ENCODE measurements at regions not wholly inside any gene's neighbourhood (a gene's known extent, or its start where the extent isn't known, plus 50 kb on each side); places are given as distances from the start of the nearest gene placed in this dataset.

GRCh38 chr1:47579809-47580208 lies 142.0 kb downstream of the FOXD2 start:
- Histone ChIP-seq H3K27me3 (ENCODE audit: control insufficient read depth, insufficient read depth, low read length) (peaks cover 18% of the 10 kb centered on the region), H3K4me3 (ENCODE audit: low read depth, low read length) (no peak overlapping the region), H3K27ac (ENCODE audit: low read depth, low read length) (no peak overlapping the region), H3K9me3 (ENCODE audit: control insufficient read depth, insufficient read depth, low read length) (no peaks in the 10 kb centered on the region)
- no peak for DNase-seq (ENCODE audit: low read depth, low spot score)
- ChIA-PET CTCF (interaction anchor here (0.7 to 4.4 kb wide), 3 partner anchors 10 to 146 kb away, joined by 3 to 28 read pairs (median 6); no protein-coding TSS in a partner anchor), POLR2A (no interaction called here)
- TF ChIP-seq CTCF (IDR thresholded peaks at IDR 0.05; ENCODE audit: low read depth, low read length) = no peak

- Histone ChIP-seq H3K27ac (ENCODE audit: low read depth, low read length) (no peak overlapping the region), H3K4me3 (ENCODE audit: low read depth, low read length) (no peak overlapping the region), H3K9me3 (ENCODE audit: control insufficient read depth, insufficient read depth, low read length) (no peaks in the 10 kb centered on the region), H3K27me3 (ENCODE audit: control insufficient read depth, insufficient read depth, low read length) (peaks cover 20% of the 10 kb centered on the region)
- TF ChIP-seq CTCF (IDR thresholded peaks at IDR 0.05; ENCODE audit: low read depth, low read length) = no peak
- DNase-seq (ENCODE audit: low read depth, low spot score) = no peak
- ChIA-PET CTCF (interaction anchor here (0.7 to 4.4 kb wide), 4 partner anchors 8 to 146 kb away, joined by 3 to 28 read pairs (median 4); no protein-coding TSS in a partner anchor), POLR2A (no interaction called here)
Measured at GRCh38 chr1:47580451-47580995, 142.7 kb downstream of the FOXD2 start.

GRCh38 chr1:47582891-47583608 lies 145.2 kb downstream of the FOXD2 start:
- no peak for DNase-seq (ENCODE audit: low read depth, low spot score)
- H3K4me3 ChIP-seq (ENCODE audit: low read depth, low read length) = no peak overlapping the region
- no peak overlapping the region for H3K27ac ChIP-seq (ENCODE audit: low read depth, low read length)
- peaks cover 16% of the 10 kb centered on the region for H3K27me3 ChIP-seq (ENCODE audit: control insufficient read depth, insufficient read depth, low read length)
- CTCF ChIA-PET = interaction anchor here (1.7 kb wide), 1 partner anchor 13 kb away, joined by 8 read pairs; no protein-coding TSS in a partner anchor
- TF ChIP-seq CTCF (IDR thresholded peaks at IDR 0.05; ENCODE audit: low read depth, low read length) = no peak
- H3K9me3 ChIP-seq (ENCODE audit: control insufficient read depth, insufficient read depth, low read length) = no peaks in the 10 kb centered on the region
- POLR2A ChIA-PET = no interaction called here

DNA sequence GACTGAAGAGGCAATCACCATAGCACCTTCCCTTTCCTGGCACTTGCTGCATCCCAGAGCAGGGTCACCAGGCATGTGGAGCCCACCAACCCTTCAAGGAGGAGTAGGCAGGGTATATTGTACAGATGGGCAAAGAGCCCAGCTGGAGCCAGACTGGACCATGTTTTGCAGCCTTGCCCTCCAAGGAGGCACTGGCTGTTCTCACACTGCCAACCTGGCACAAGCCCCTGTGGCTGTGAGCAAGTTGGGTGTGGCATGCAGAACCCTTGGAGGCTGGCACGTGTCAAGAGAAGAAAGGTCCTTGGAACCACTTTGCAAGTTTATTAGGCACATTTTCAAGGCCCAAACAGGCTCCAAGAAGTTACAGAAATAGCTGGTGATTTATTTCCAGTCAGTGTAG lies 146.4 kb downstream of the FOXD2 start:
- H3K27me3 ChIP-seq (ENCODE audit: control insufficient read depth, insufficient read depth, low read length) = peaks cover 18% of the 10 kb centered on the region
- ChIA-PET CTCF (interaction anchor here (1.0 to 1.7 kb wide), 2 partner anchors 14 to 148 kb away, joined by 3 to 8 read pairs; no protein-coding TSS in a partner anchor), POLR2A (no interaction called here)
- H3K9me3 ChIP-seq (ENCODE audit: control insufficient read depth, insufficient read depth, low read length) = no peaks in the 10 kb centered on the region
- H3K27ac ChIP-seq (ENCODE audit: low read depth, low read length) = no peak overlapping the region
- DNase-seq (ENCODE audit: low read depth, low spot score) = no peak
- no peak overlapping the region for H3K4me3 ChIP-seq (ENCODE audit: low read depth, low read length)
- TF ChIP-seq CTCF (IDR thresholded peaks at IDR 0.05; ENCODE audit: low read depth, low read length) = no peak
